ENCODE measurements at regions not wholly inside any gene's neighbourhood (a gene's known extent, or its start where the extent isn't known, plus 50 kb on each side); places are given as distances from the start of the nearest gene placed in this dataset.

- no peak for DNase-seq (ENCODE audit: low spot score)
Observed at GRCh38 chr5:68930139-68930538, 163.7 kb upstream of the SLC30A5 start.

- DNase-seq (ENCODE audit: low spot score) = no peak
Observed at GRCh38 chr5:68932830-68933434, 160.9 kb upstream of the SLC30A5 start.

GRCh38 chr5:68942169-68942568 is 151.6 kb upstream of the SLC30A5 start:
- no peak for DNase-seq (ENCODE audit: low spot score)

GRCh38 chr5:68946728-68947127 is 147.1 kb upstream of the SLC30A5 start:
- no peak for DNase-seq (ENCODE audit: low spot score)

GRCh38 chr5:68947986-68948385 is 145.8 kb upstream of the SLC30A5 start:
- DNase-seq (ENCODE audit: low spot score) = no peak

- DNase-seq (ENCODE audit: low spot score) = no peak
Observed at GRCh38 chr5:68949256-68949655, 144.6 kb upstream of the SLC30A5 start.

- DNase-seq (ENCODE audit: low spot score) = no peak
Observed at GRCh38 chr5:68949711-68950110, 144.1 kb upstream of the SLC30A5 start.

- peak; percentile 20 for DNase-seq (ENCODE audit: low spot score)
Observed at GRCh38 chr5:68950125-68950524, 143.7 kb upstream of the SLC30A5 start.

GRCh38 chr5:68950930-68951329 is 142.9 kb upstream of the SLC30A5 start:
- DNase-seq (ENCODE audit: low spot score) = no peak

- no peak for DNase-seq (ENCODE audit: low spot score)
Observed at GRCh38 chr5:68953231-68953874, 140.5 kb upstream of the SLC30A5 start.

- no peak for DNase-seq (ENCODE audit: low spot score)
Observed at GRCh38 chr5:68953875-68954617, 139.8 kb upstream of the SLC30A5 start.

GRCh38 chr5:68954618-68954910 is 139.2 kb upstream of the SLC30A5 start:
- no peak for DNase-seq (ENCODE audit: low spot score)

GRCh38 chr5:68957591-68957990 is 136.2 kb upstream of the SLC30A5 start:
- no peak for DNase-seq (ENCODE audit: low spot score)

- DNase-seq (ENCODE audit: low spot score) = no peak
Observed at GRCh38 chr5:68958428-68958827, 135.4 kb upstream of the SLC30A5 start.

GRCh38 chr5:68960456-68960855 is 133.4 kb upstream of the SLC30A5 start:
- no peak for DNase-seq (ENCODE audit: low spot score)

- no peak for DNase-seq (ENCODE audit: low spot score)
Observed at GRCh38 chr5:68960961-68961360, 132.9 kb upstream of the SLC30A5 start.

GRCh38 chr5:68961762-68962161 is 132.1 kb upstream of the SLC30A5 start:
- no peak for DNase-seq (ENCODE audit: low spot score)

GRCh38 chr5:68962757-68963484 is 130.9 kb upstream of the SLC30A5 start:
- DNase-seq (ENCODE audit: low spot score) = peak; percentile 82

GRCh38 chr5:68964679-68965078 is 129.1 kb upstream of the SLC30A5 start:
- DNase-seq (ENCODE audit: low spot score) = no peak

- no peak for DNase-seq (ENCODE audit: low spot score)
Observed at GRCh38 chr5:68965926-68966325, 127.9 kb upstream of the SLC30A5 start.

- DNase-seq (ENCODE audit: low spot score) = no peak
Observed at GRCh38 chr5:68966596-68966995, 127.2 kb upstream of the SLC30A5 start.

- no peak for DNase-seq (ENCODE audit: low spot score)
Observed at GRCh38 chr5:68968429-68968828, 125.4 kb upstream of the SLC30A5 start.

- DNase-seq (ENCODE audit: low spot score) = no peak
Observed at GRCh38 chr5:68970617-68971016, 123.2 kb upstream of the SLC30A5 start.
